HG02610 (cell line): ENCODE measurements at regions not wholly inside any gene's neighbourhood (a gene's known extent, or its start where the extent isn't known, plus 50 kb on each side); places are given as distances from the start of the nearest gene placed in this dataset.
A peak's percentile ranks its signal among the peaks of the same experiment; 100 is the strongest.
"Not testable (repeated sequence)": the region's sequence is repeated elsewhere in the genome, so short reads cannot be mapped to it uniquely, and the experiment has no call there.

Source experiments
- ATAC-seq: cut with Tn5 transposase; IDR thresholded peaks from one replicate; pipeline ENCODE4 v1.9.1; 2021; ENCODE audit warnings: mild to moderate bottlenecking, moderate library complexity; ENCODE audit not compliant: unreplicated experiment

DNA sequence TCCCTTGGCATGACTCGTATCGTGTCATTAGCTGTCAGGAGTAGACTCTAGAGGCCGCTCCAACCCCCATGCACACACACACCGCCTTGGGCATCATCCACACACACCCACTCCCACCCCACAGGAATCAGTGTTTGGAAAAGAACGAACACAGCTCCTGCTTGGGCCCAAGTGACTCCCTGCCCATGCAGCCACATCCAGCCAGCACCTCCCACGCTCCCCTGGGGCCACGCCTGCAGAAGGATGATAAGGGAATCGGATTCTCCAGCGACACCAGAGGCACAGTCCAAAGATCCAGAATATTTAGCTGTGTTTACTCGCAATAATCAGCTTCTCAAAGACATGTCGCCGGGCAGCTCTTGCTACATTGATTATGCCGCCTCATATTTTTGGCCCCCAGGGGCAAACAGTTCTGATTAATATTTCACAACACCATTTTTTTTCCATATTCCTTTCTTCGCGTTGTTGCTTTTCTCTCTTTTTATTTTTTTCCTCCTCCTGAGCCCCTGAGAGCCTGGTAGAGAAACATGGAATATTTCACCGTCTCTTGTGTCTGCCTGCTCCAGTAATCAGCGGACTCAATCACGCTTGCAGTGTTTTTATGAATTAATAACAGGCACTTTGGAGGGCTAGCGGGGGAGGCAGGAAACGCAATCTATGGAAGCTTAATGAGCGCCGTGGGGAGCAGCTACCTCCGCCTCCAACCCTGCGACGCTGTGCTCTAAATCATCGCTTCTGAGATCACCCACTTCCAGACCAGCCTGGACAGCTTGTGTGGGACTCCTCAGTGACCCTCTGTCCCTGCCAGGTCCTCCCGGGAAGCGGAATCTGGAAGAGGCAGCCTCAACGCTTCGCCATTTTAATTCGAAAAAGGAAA is 221.4 kb downstream of the TLE3 start:
- ATAC-seq = no peak

- ATAC-seq = not testable (repeated sequence)
These were observed 217.8 kb downstream of the TLE3 start for GRCh38 chr15:69879963-69880362.

DNA sequence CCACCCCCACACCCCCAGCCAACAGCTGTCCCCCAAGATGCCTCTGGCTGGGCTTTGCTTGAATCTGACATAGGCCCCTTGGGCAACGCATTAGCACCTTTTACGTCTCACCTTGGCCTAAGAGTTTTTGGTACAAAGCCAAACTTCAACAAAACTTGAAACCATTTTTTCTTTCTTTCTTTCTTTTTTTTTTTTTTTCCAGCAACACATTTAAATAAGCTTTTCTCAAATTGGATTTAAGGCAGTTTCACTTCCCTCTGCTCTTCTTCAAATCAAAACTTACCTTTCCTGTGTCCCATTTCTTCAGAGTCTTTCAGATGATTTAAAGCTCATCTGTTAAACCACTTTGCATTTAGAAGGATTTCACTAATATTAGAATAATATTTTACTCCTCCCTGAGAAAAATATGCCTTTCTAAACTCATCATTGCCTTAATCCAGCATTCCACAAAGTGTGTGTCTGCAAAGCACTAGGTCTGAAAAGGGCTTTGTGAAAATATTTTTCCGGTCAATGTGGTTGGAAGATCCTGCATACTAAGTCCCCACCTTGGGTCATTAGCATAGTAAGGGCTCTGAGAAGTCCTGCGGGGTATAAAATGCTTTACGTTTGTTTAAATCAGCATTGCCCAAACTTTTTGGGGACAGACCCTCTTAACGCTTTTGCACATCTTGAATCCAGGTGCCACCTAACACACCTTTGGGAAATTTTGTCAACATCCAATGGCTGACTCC is 217.0 kb downstream of the TLE3 start:
- no peak for ATAC-seq

- ATAC-seq = no peak
These were observed 216.4 kb downstream of the TLE3 start for GRCh38 chr15:69881302-69881670.

GRCh38 chr15:69881766-69882165 is 216.0 kb downstream of the TLE3 start:
- peak; percentile 86 for ATAC-seq

DNA sequence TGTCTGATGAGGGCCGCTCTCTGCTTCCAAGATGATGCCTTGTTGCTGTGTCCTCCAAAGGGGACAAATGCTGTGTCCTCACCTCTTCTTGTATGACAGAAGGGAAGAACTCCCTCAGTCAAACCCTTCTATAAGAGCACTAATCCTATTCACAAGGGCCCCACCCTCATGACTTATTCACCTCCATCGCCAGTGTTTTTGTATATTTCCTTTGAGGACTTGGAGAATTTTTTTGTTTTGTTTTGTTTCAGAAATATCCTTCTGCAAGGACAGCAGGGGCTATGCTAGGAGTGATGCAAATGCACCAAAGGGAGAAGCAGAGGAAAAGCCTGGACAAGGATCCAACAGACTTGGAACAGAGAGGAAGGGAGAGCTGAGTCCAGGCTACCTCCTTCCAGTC is 214.4 kb downstream of the TLE3 start:
- ATAC-seq = no peak

DNA sequence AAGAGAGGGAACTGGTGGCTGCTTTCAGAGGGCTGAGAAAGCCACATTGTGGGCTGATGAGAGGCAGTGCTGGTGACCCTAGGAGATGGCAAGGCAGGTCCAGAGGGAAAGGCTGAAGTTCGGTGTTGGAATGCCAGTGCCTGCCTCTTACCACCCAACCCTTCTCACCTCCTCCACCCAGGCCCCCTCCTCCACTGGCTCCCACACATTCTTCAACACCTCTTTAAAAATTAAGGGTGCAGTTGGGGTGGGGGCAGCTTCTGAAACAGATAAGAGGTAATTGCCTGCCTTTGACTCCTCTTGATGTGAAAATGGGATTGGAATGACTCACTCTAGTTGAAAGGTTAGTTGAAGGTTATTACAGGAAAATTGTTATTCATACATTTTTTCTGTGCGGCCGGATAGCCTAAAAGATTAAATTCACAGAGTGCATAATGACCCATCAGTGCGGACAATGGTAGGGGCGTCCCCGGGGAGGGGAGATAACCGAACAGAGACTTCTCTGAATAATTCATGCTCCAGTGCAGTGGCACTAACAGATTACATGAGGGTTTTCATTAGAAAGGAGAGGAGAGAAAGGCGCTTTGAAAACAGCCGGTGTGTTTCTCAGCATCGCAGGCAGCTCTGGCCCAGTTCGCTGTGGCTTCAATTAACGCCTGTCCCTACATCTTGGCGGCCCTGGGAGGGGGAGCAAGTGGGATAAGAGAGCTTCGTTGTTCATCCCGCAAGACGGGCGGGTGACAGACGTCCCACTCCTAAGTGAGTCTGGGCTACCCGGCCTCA is 212.4 kb downstream of the TLE3 start:
- ATAC-seq = no peak

- ATAC-seq = no peak
These were observed 210.7 kb downstream of the TLE3 start for GRCh38 chr15:69887009-69887408.

- ATAC-seq = no peak
These were observed 210.2 kb downstream of the TLE3 start for GRCh38 chr15:69887553-69887952.

- no peak for ATAC-seq
These were observed 209.3 kb downstream of the TLE3 start for GRCh38 chr15:69888406-69888805.

DNA sequence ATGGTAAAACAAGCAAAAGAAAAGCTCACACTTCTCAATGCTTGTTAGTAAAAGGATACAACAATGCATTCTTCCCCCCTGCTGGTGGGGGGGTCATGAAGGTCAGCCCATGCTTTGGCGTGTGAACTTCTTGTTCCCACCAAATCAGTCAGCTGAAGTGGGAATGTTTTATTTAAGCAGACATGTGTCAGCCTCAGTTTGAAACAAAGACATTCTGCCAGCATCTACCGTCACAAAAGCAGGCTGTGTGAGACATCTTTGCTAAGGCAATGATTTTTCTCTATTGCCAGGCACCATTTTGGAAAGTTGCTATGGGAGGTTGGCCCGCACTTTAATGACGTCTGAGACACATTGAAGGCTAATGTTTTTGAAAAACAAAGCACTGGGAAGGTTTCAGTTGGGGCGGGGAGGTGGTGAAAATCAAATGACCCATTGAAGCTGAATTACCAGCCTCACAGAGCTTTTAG is 206.6 kb downstream of the TLE3 start:
- ATAC-seq = no peak

GRCh38 chr15:69891606-69892005 is 206.1 kb downstream of the TLE3 start:
- no peak for ATAC-seq

DNA sequence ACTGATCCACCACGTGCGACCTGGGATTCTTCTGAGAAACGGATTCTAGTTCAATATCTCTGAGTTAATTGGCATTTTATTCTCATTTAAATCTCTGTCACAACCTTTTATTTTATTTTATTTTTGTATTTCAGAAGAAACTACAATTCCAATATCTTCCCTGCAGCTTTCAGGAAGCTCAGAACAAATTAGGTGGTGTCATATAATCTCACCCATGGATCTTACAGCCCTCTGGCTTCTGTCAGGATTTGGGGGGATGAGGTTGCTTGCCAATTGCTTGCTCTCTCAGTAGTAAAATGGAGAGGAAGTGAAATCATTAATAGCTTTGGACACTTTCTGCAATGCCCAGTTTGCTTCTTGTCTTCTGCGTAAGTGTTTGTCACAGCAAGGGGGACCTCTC is 205.4 kb downstream of the TLE3 start:
- no peak for ATAC-seq

DNA sequence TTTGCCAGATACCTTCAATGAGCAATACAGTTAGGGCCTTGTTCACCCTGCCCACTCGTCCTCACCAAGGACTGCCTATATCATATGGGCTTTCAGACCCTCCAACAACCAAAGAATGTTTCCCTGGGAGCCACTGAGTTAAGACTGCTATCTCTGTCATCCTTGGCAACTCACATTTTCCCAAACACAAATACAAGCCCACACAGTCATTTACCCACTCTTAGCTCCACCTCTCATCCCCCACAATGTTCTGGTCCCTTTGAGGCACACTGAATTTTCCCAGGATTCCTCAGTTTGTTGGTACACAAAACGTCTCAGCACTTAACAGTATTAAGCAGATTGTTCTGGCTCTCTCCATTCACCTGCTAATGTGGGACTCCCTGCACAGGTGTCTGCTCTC is 204.6 kb downstream of the TLE3 start:
- ATAC-seq = no peak

DNA sequence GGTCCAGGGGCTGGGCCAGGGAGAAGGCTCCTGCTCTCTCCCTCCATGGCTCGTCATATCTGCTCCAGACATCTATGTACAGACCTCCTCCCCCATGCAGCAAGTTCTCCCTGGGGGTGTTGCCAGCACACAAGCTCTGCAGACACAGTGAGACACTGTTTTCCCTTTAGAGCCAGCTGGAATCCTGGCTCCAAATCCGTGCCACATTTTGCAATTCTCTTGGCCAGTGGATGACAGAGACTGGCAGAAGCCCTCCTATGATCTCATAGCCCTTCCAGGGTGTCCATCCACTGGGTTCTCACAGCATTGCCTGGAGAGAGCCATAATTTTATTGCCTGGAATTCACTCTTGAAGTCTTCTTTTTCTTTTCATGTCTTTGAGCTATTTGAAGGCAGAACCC is 203.9 kb downstream of the TLE3 start:
- no peak for ATAC-seq

GRCh38 chr15:69895202-69895601 is 202.5 kb downstream of the TLE3 start:
- no peak for ATAC-seq

GRCh38 chr15:69896606-69897005 is 201.1 kb downstream of the TLE3 start:
- no peak for ATAC-seq

DNA sequence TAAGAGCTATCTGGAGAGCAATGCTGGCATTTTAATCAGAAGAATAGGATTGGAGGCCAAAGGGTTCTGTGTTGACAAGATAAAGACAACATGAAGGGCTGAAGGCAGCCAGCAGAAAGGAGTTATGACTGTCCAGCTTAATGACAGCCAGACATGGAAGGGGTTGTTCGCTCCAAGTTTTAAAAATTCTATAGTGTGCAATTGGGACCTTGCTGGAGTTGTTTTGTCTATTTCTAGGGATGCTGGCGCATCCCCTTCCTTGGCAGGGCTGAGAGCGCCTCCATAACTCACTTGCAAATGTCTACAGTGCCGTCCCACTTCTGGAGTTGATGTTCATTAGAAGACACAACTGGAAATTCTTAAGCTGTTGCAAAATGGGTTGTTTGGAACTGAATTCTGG is 200.7 kb downstream of the TLE3 start:
- ATAC-seq = no peak

- ATAC-seq = no peak
These were observed 200.1 kb downstream of the TLE3 start for GRCh38 chr15:69897471-69898237.

- ATAC-seq = no peak
These were observed 199.5 kb downstream of the TLE3 start for GRCh38 chr15:69898243-69898642.
